ENCODE measurements at regions not wholly inside any gene's neighbourhood (a gene's known extent, or its start where the extent isn't known, plus 50 kb on each side); places are given as distances from the start of the nearest gene placed in this dataset.

DNA sequence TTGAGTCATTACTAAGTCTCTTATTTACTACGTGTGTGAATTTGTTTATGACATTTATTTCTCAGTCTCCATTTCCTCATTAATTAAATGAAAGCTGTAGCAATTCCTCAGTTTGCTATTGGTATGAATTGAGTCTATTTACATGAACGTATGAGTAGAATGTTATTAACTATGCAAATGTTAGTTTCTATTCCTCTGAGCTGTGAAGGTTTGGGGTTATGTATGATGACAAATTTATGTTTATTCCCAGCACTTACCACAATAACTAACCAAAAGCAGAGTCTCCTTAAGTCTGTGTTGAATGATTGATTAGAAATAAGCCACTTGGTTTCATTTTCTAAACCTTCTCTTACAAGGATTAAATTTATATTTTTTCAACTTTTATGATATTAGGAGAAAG, 1340.9 kb downstream of the FSCB start:
- TF ChIP-seq, protein P1, sequence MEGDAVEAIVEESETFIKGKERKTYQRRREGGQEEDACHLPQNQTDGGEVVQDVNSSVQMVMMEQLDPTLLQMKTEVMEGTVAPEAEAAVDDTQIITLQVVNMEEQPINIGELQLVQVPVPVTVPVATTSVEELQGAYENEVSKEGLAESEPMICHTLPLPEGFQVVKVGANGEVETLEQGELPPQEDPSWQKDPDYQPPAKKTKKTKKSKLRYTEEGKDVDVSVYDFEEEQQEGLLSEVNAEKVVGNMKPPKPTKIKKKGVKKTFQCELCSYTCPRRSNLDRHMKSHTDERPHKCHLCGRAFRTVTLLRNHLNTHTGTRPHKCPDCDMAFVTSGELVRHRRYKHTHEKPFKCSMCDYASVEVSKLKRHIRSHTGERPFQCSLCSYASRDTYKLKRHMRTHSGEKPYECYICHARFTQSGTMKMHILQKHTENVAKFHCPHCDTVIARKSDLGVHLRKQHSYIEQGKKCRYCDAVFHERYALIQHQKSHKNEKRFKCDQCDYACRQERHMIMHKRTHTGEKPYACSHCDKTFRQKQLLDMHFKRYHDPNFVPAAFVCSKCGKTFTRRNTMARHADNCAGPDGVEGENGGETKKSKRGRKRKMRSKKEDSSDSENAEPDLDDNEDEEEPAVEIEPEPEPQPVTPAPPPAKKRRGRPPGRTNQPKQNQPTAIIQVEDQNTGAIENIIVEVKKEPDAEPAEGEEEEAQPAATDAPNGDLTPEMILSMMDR (conservative IDR thresholded peaks at IDR 0.05; ENCODE audit: low read depth, low read length), result no peak
- no peak for TF ChIP-seq EZH2 (IDR thresholded peaks at IDR 0.05; ENCODE audit: borderline replicate concordance, low read depth, low read length, poor library complexity, severe bottlenecking)
